Osteocyte (in vitro differentiated cells): ENCODE measurements at regions not wholly inside any gene's neighbourhood (a gene's known extent, or its start where the extent isn't known, plus 50 kb on each side); places are given as distances from the start of the nearest gene placed in this dataset.

Experiments
- DNase-seq: peaks from one replicate; pipeline ENCODE4 v3.0.0; 2021; ENCODE audit warnings: mixed read lengths; ENCODE audit not compliant: unreplicated experiment; ENCODE audit errors: extremely low spot score
- H3K27ac Mint-ChIP-seq: one replicate; pipeline ENCODE4 v1.8.0; 2021; ENCODE audit warnings: mild to moderate bottlenecking, mixed read lengths; ENCODE audit not compliant: unreplicated experiment
- H3K27me3 Mint-ChIP-seq: one replicate; pipeline ENCODE4 v1.8.0; 2021; ENCODE audit warnings: mixed read lengths; ENCODE audit not compliant: unreplicated experiment
- H3K36me3 Mint-ChIP-seq: one replicate; pipeline ENCODE4 v1.8.0; 2021; ENCODE audit warnings: mixed read lengths; ENCODE audit not compliant: unreplicated experiment
- H3K4me1 Mint-ChIP-seq: one replicate; pipeline ENCODE4 v1.8.0; 2021; ENCODE audit warnings: mixed read lengths; ENCODE audit not compliant: unreplicated experiment
- H3K4me3 Mint-ChIP-seq: one replicate; pipeline ENCODE4 v1.8.0; 2021; ENCODE audit warnings: mild to moderate bottlenecking, moderate library complexity, mixed read lengths; ENCODE audit not compliant: unreplicated experiment
- H3K9me3 Mint-ChIP-seq: one replicate; pipeline ENCODE4 v1.8.0; 2021; ENCODE audit warnings: mixed read lengths; ENCODE audit not compliant: unreplicated experiment
- TF ChIP-seq, protein P1 (sequence below): fragments of 200-600 bp; sonication (generic); IDR thresholded peaks from 2 replicates; pipeline ENCODE4 v1.5.0; 2021; ENCODE audit warnings: antibody characterized with exemption, mild to moderate bottlenecking, moderate library complexity

GRCh38 chr2:13480057-13480456 lies 763.3 kb downstream of the TRIB2 start:
- H3K4me3 Mint-ChIP-seq = no peak overlapping the region
- no peak overlapping the region for H3K27ac Mint-ChIP-seq
- H3K27me3 Mint-ChIP-seq = no peaks in the 10 kb centered on the region
- no peaks in the 10 kb centered on the region for H3K9me3 Mint-ChIP-seq
- no peaks in the 10 kb centered on the region for H3K4me1 Mint-ChIP-seq
- no peak for DNase-seq
- no peaks in the 10 kb centered on the region for H3K36me3 Mint-ChIP-seq
- TF ChIP-seq, protein P1, sequence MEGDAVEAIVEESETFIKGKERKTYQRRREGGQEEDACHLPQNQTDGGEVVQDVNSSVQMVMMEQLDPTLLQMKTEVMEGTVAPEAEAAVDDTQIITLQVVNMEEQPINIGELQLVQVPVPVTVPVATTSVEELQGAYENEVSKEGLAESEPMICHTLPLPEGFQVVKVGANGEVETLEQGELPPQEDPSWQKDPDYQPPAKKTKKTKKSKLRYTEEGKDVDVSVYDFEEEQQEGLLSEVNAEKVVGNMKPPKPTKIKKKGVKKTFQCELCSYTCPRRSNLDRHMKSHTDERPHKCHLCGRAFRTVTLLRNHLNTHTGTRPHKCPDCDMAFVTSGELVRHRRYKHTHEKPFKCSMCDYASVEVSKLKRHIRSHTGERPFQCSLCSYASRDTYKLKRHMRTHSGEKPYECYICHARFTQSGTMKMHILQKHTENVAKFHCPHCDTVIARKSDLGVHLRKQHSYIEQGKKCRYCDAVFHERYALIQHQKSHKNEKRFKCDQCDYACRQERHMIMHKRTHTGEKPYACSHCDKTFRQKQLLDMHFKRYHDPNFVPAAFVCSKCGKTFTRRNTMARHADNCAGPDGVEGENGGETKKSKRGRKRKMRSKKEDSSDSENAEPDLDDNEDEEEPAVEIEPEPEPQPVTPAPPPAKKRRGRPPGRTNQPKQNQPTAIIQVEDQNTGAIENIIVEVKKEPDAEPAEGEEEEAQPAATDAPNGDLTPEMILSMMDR = no peak

GRCh38 chr2:13481201-13481600 lies 764.5 kb downstream of the TRIB2 start:
- Mint-ChIP-seq H3K4me3 (no peak overlapping the region), H3K27ac (no peak overlapping the region), H3K4me1 (no peaks in the 10 kb centered on the region), H3K36me3 (no peaks in the 10 kb centered on the region), H3K9me3 (no peaks in the 10 kb centered on the region), H3K27me3 (no peaks in the 10 kb centered on the region)
- no peak for DNase-seq
- TF ChIP-seq, protein P1 = no peak

DNA sequence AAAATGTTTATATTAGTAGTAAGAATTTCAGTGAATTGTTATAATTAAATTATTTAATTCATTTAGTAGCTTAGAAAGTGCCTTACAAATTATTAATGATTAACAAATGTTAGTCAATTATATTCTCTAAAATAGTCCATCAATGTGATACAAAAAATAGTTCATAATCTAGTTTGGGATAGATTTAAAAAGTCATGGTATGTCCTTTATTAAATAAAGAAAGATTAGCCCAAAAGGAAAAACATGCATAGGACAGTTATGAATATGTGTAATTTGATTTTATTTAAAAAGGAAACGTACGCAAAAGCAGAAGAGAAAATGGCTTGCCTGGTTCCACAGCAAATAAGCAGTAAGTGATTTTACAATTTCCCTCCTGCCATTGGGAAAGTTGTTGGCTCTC lies 768.5 kb downstream of the TRIB2 start:
- DNase-seq = no peak
- TF ChIP-seq, protein P1 = no peak
- H3K4me3 Mint-ChIP-seq = no peak overlapping the region

DNA sequence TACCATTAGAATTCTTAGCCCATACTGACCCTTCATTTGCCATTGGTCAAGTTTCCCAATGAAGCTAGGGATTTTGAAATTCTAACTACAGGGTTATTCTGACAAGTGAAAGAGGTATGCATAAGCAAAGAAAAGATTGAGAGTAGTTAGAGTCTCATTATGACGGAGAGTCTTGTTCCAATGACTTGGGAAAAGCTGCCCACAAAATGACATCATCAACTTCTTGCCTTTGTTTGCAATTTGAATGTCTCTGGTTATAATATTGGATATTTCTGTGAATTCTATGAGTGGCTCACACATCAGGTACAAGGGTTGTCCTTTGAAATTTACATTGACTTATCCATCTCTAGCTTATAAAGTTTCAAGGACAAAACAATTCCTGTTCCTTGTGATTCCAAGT lies 772.2 kb downstream of the TRIB2 start:
- H3K27me3 Mint-ChIP-seq = no peaks in the 10 kb centered on the region
- H3K4me1 Mint-ChIP-seq = no peaks in the 10 kb centered on the region
- TF ChIP-seq, protein P1 = no peak
- H3K4me3 Mint-ChIP-seq = no peak overlapping the region
- H3K9me3 Mint-ChIP-seq = no peaks in the 10 kb centered on the region
- no peak overlapping the region for H3K27ac Mint-ChIP-seq
- DNase-seq = no peak
- no peaks in the 10 kb centered on the region for H3K36me3 Mint-ChIP-seq

More for the DNA sequence above, 768.5 kb downstream of the TRIB2 start:
- Mint-ChIP-seq H3K27me3 (no peaks in the 10 kb centered on the region), H3K4me1 (no peaks in the 10 kb centered on the region), H3K36me3 (no peaks in the 10 kb centered on the region), H3K9me3 (no peaks in the 10 kb centered on the region), H3K27ac (no peak overlapping the region)

GRCh38 chr2:13492262-13492661 lies 775.5 kb downstream of the TRIB2 start:
- Mint-ChIP-seq H3K36me3 (no peaks in the 10 kb centered on the region), H3K9me3 (no peaks in the 10 kb centered on the region), H3K4me1 (no peaks in the 10 kb centered on the region), H3K4me3 (no peak overlapping the region), H3K27ac (no peak overlapping the region), H3K27me3 (peaks cover 2% of the 10 kb centered on the region)
- TF ChIP-seq, protein P1 = no peak
- no peak for DNase-seq
